Hematopoietic multipotent progenitor cell (in vitro differentiated cells): ENCODE measurements at regions not wholly inside any gene's neighbourhood (a gene's known extent, or its start where the extent isn't known, plus 50 kb on each side); places are given as distances from the start of the nearest gene placed in this dataset.

Experiments
- DNase-seq, 3 donors: peaks; one replicate each; pipeline ENCODE4 v3.0.0-alpha.2; 2011 to 2015; ENCODE audit warnings: low read depth in 2 of 3, low spot score in 2 of 3

- no peak for DNase-seq
Measured at GRCh38 chr2:139216435-139216834, 436.2 kb upstream of the NXPH2 start.

GRCh38 chr2:139214801-139215200, 434.6 kb upstream of the NXPH2 start:
- DNase-seq, result no peak

- no peak for DNase-seq
Measured at GRCh38 chr2:139209586-139209985, 429.4 kb upstream of the NXPH2 start.

GRCh38 chr2:139201516-139201915, 421.3 kb upstream of the NXPH2 start:
- DNase-seq, result no peak

GRCh38 chr2:139196754-139197153, 416.6 kb upstream of the NXPH2 start:
- DNase-seq, result no peak

GRCh38 chr2:139194546-139194945, 414.4 kb upstream of the NXPH2 start:
- no peak for DNase-seq

- no peak for DNase-seq
Measured at GRCh38 chr2:139177041-139177440, 396.9 kb upstream of the NXPH2 start.

- DNase-seq, result no peak
Measured at GRCh38 chr2:139175510-139175909, 395.3 kb upstream of the NXPH2 start.

GRCh38 chr2:139170406-139170805, 390.2 kb upstream of the NXPH2 start:
- no peak for DNase-seq

- no peak for DNase-seq
Measured at GRCh38 chr2:139165601-139166000, 385.4 kb upstream of the NXPH2 start.

- DNase-seq, result no peak
Measured at GRCh38 chr2:139165041-139165440, 384.9 kb upstream of the NXPH2 start.

GRCh38 chr2:139162957-139163356, 382.8 kb upstream of the NXPH2 start:
- DNase-seq, result no peak

GRCh38 chr2:139162456-139162855, 382.3 kb upstream of the NXPH2 start:
- no peak for DNase-seq

- DNase-seq, result no peak
Measured at GRCh38 chr2:139160836-139161235, 380.6 kb upstream of the NXPH2 start.

- DNase-seq, result no peak
Measured at GRCh38 chr2:139159177-139159576, 379.0 kb upstream of the NXPH2 start.

GRCh38 chr2:139156730-139157129, 376.5 kb upstream of the NXPH2 start:
- DNase-seq, result no peak

- no peak for DNase-seq
Measured at GRCh38 chr2:139155991-139156390, 375.8 kb upstream of the NXPH2 start.

- DNase-seq, result peak in 1 of 3 donors; percentile 7
Measured at GRCh38 chr2:139142252-139142880, 362.2 kb upstream of the NXPH2 start.

- DNase-seq, result no peak
Measured at GRCh38 chr2:139124271-139124670, 344.1 kb upstream of the NXPH2 start.

GRCh38 chr2:139123795-139124194, 343.6 kb upstream of the NXPH2 start:
- DNase-seq, result no peak

GRCh38 chr2:139122711-139123158, 342.5 kb upstream of the NXPH2 start:
- DNase-seq, result no peak

GRCh38 chr2:139099721-139100120, 319.5 kb upstream of the NXPH2 start:
- no peak for DNase-seq

GRCh38 chr2:139098961-139099360, 318.8 kb upstream of the NXPH2 start:
- no peak for DNase-seq
